Calu3 (cell line): ENCODE measurements at regions not wholly inside any gene's neighbourhood (a gene's known extent, or its start where the extent isn't known, plus 50 kb on each side); places are given as distances from the start of the nearest gene placed in this dataset.

ENCODE experiments used
- BruUV-seq: library from RNA; stranded (reverse); fragments of 400-500 nt; replicated peaks from 2 replicates; lab custom pipeline; 2021; lab: Mats Ljungman, UMichigan
- CTCF ChIA-PET: fragments of 300-600 bp; sonication (Branson Sonifier 250); formaldehyde crosslinking; loops from one replicate; lab custom pipeline; 2022; ENCODE audit warnings: antibody characterized with exemption; lab: Charles Lee
- DNase-seq: peaks from one replicate; pipeline ENCODE4 v3.0.0; 2022
- H3K27ac Mint-ChIP-seq: one replicate; pipeline ENCODE4 v1.8.0; 2022; ENCODE audit warnings: mixed read lengths; ENCODE audit not compliant: unreplicated experiment
- H3K27me3 Mint-ChIP-seq: one replicate; pipeline ENCODE4 v1.8.0; 2022; ENCODE audit warnings: mixed read lengths; ENCODE audit not compliant: unreplicated experiment
- H3K36me3 Mint-ChIP-seq: one replicate; pipeline ENCODE4 v1.8.0; 2022; ENCODE audit warnings: mild to moderate bottlenecking, moderate library complexity, mixed read lengths; ENCODE audit not compliant: insufficient read depth, unreplicated experiment
- H3K4me1 Mint-ChIP-seq: one replicate; pipeline ENCODE4 v1.8.0; 2022; ENCODE audit warnings: mild to moderate bottlenecking, low read depth, mixed read lengths; ENCODE audit not compliant: unreplicated experiment
- H3K4me3 Mint-ChIP-seq: one replicate; pipeline ENCODE4 v1.8.0; 2022; ENCODE audit warnings: mild to moderate bottlenecking, low read depth, moderate library complexity, mixed read lengths; ENCODE audit not compliant: unreplicated experiment
- H3K9me3 Mint-ChIP-seq: one replicate; pipeline ENCODE4 v1.8.0; 2022; ENCODE audit warnings: low read depth, mixed read lengths; ENCODE audit not compliant: unreplicated experiment
- intact Hi-C: fragments of 100-400 bp; cut with micrococcal nuclease; formaldehyde crosslinking; loops from one replicate; pipeline ENCODE4 v1.10.0; 2022; ENCODE audit not compliant: unreplicated experiment
- TF ChIP-seq, protein P1 (sequence below): fragments of 200-600 bp; IDR thresholded peaks from one replicate; pipeline ENCODE4 v1.8.0; 2022; ENCODE audit warnings: antibody characterized with exemption; ENCODE audit not compliant: unreplicated experiment

DNA sequence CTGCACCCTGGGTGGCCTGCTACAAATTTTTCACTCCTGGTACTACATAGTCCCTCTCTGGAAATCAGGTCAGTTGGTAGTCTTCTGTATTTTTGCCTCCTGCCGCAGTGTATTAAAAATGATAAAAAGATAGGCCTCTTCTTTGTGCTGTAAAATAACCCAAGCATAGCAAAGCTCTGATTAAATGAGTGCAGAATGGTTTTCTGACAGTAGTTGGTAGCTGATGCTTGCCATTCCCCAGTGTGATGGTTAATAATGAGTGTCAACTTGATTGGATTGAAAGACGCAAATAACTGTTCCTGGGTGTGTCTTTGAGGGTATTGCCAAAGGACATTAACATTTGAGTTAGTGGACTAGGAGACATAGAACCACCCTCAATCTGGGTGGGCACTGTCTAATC, 264.4 kb upstream of the ZNF717 start:
- intact Hi-C loops = no loop called here
- TF ChIP-seq, protein P1, sequence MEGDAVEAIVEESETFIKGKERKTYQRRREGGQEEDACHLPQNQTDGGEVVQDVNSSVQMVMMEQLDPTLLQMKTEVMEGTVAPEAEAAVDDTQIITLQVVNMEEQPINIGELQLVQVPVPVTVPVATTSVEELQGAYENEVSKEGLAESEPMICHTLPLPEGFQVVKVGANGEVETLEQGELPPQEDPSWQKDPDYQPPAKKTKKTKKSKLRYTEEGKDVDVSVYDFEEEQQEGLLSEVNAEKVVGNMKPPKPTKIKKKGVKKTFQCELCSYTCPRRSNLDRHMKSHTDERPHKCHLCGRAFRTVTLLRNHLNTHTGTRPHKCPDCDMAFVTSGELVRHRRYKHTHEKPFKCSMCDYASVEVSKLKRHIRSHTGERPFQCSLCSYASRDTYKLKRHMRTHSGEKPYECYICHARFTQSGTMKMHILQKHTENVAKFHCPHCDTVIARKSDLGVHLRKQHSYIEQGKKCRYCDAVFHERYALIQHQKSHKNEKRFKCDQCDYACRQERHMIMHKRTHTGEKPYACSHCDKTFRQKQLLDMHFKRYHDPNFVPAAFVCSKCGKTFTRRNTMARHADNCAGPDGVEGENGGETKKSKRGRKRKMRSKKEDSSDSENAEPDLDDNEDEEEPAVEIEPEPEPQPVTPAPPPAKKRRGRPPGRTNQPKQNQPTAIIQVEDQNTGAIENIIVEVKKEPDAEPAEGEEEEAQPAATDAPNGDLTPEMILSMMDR = no peak
- no peaks in the 10 kb centered on the region for H3K4me1 Mint-ChIP-seq
- H3K27me3 Mint-ChIP-seq = no peaks in the 10 kb centered on the region
- DNase-seq = no peak
- CTCF ChIA-PET = no interaction called here
- peaks cover 4% of the 10 kb centered on the region for H3K9me3 Mint-ChIP-seq
- H3K27ac Mint-ChIP-seq = no peak overlapping the region
- H3K36me3 Mint-ChIP-seq = no peaks in the 10 kb centered on the region
- no TSS peak for BruUV-seq
- no peak overlapping the region for H3K4me3 Mint-ChIP-seq

DNA sequence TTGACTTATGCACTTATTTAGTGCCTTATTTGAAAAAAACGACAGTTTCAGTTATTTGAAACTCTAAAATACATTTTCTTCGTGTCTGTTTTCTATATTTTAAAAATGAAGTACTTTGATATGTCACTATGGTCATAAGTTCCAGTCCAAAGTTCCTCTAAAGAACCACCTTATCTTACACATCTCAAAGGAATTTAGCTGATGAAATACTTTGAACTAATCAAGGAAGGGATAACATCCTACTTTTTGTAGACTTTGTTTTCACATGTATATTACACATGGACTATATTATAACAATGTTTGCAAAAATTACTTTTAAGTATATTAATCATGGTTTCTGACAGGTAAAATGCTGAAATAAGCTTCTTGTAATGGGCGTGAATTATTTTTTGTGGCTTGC, 265.8 kb upstream of the ZNF717 start:
- CTCF ChIA-PET = no interaction called here
- no TSS peak for BruUV-seq
- TF ChIP-seq, protein P1 = no peak
- H3K36me3 Mint-ChIP-seq = no peaks in the 10 kb centered on the region
- H3K27me3 Mint-ChIP-seq = no peaks in the 10 kb centered on the region
- no peak for DNase-seq
- peaks cover 4% of the 10 kb centered on the region for H3K9me3 Mint-ChIP-seq
- intact Hi-C loops = no loop called here
- no peak overlapping the region for H3K27ac Mint-ChIP-seq
- H3K4me3 Mint-ChIP-seq = no peak overlapping the region
- no peaks in the 10 kb centered on the region for H3K4me1 Mint-ChIP-seq

DNA sequence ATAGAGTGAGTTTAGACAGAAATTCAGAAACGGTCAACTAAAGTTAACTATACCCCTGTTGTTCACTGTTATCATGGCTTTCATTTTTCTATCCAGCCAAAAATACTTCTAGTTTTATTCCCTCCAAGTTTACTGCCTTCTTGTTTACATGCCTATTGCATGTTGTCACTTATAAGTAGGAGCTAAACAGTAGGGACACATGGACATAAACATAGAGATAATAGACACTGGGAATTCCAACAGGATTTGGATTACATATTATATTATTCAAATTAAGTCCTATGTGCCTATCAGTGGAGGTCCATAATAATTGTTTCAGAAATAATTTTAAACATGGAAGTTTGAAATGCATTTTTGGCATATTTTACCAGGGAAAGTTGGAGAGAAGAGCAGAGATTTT, 269.1 kb upstream of the ZNF717 start:
- Mint-ChIP-seq H3K4me3 (no peak overlapping the region), H3K9me3 (peaks cover 4% of the 10 kb centered on the region), H3K36me3 (no peaks in the 10 kb centered on the region), H3K4me1 (no peaks in the 10 kb centered on the region), H3K27me3 (no peaks in the 10 kb centered on the region), H3K27ac (no peak overlapping the region)
- BruUV-seq = no TSS peak
- intact Hi-C loops = no loop called here
- DNase-seq = no peak
- TF ChIP-seq, protein P1 = no peak
- CTCF ChIA-PET = no interaction called here

- Mint-ChIP-seq H3K4me3 (no peak overlapping the region), H3K27me3 (no peaks in the 10 kb centered on the region), H3K27ac (no peak overlapping the region), H3K36me3 (no peaks in the 10 kb centered on the region), H3K4me1 (no peaks in the 10 kb centered on the region), H3K9me3 (peaks cover 2% of the 10 kb centered on the region)
- DNase-seq = no peak
- CTCF ChIA-PET = no interaction called here
- TF ChIP-seq, protein P1 = no peak
- intact Hi-C loops = no loop called here
- no TSS peak for BruUV-seq
Measured at GRCh38 chr3:76061654-76062053, 276.3 kb upstream of the ZNF717 start.
